Hepatocyte (in vitro differentiated cells): ENCODE measurements at regions not wholly inside any gene's neighbourhood (a gene's known extent, or its start where the extent isn't known, plus 50 kb on each side); places are given as distances from the start of the nearest gene placed in this dataset.

ENCODE experiments used
- EZH2 ChIP-seq: fragments of 200-600 bp; sonication (generic); IDR thresholded peaks from 2 replicates; pipeline ENCODE4 v1.6.1; 2016; ENCODE audit warnings: antibody characterized with exemption, mild to moderate bottlenecking, borderline replicate concordance
- TF ChIP-seq, protein P1 (sequence below): fragments of 200-600 bp; sonication (generic); IDR thresholded peaks from 2 replicates; pipeline ENCODE4 v1.5.1; 2016; ENCODE audit warnings: antibody characterized with exemption, mild to moderate bottlenecking; ENCODE audit not compliant: poor library complexity

DNA sequence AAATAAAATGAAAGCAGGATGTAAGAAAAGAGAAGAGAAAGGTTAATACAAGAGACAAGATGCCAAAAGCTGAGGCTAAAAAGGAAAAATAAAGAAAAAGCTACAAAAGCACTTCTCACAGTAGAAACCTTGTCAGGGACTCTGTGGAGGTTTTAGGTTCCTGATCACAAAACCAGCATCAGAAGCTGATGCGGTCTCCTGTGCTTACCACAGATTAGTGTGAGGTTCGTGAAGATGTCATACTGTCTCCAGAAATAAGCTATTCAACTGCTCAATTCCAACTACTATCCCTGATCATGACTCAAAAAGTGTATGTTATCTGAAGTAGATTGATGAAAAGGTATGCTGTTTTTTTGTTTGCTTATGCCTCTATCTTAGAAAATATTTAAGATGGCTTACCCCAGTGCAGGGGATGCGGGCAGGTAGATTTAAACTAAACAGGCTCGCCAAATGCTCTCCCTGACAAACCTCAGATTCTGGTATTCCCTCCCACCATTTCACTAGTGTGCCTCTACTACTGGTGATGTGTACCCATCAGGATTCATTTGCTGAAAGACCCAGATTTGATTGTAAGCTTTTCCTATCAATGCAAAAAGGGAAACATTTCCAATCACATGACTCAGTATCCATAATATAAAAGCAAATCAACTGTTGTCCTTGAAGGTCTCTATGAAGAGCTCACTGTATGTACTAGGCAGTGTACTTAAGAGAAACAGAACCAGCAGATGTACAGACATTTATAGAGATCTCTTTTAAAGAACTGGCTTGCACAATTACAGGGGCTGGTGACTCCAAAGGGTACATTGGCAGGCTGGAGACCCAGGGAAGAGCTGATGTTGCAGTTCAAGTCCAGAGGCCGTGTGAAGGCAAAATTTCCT lies 169.5 kb upstream of the FOXN3 start:
- TF ChIP-seq, protein P1, sequence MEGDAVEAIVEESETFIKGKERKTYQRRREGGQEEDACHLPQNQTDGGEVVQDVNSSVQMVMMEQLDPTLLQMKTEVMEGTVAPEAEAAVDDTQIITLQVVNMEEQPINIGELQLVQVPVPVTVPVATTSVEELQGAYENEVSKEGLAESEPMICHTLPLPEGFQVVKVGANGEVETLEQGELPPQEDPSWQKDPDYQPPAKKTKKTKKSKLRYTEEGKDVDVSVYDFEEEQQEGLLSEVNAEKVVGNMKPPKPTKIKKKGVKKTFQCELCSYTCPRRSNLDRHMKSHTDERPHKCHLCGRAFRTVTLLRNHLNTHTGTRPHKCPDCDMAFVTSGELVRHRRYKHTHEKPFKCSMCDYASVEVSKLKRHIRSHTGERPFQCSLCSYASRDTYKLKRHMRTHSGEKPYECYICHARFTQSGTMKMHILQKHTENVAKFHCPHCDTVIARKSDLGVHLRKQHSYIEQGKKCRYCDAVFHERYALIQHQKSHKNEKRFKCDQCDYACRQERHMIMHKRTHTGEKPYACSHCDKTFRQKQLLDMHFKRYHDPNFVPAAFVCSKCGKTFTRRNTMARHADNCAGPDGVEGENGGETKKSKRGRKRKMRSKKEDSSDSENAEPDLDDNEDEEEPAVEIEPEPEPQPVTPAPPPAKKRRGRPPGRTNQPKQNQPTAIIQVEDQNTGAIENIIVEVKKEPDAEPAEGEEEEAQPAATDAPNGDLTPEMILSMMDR = no peak
- TF ChIP-seq EZH2 = no peak
